T-helper 22 cell (primary cell): ENCODE measurements at regions not wholly inside any gene's neighbourhood (a gene's known extent, or its start where the extent isn't known, plus 50 kb on each side); places are given as distances from the start of the nearest gene placed in this dataset.
"Not testable (repeated sequence)": the region's sequence is repeated elsewhere in the genome, so short reads cannot be mapped to it uniquely, and the experiment has no call there.

ENCODE experiments used
- DNase-seq: peaks from one replicate; pipeline ENCODE4 v3.0.0-alpha.2; 2020; ENCODE audit warnings: low read depth

DNA sequence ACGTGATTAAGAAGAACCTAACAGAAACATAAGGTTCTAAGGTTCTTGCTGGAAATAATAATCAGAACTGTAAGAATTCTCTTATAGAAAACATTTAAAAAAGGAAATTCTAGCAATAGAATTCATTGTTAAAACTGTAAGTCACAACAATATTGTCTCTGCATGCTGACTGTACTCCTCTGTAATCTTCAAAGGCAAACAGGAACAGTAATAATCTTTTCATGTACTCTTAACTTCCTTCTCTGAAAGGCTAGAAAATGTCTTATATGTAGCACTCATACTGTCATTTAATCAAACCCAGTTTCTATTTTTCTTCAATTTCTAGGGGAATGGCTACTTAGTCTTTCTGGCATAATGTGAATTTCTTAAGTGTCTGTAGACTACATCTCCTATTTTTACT lies 103.5 kb upstream of the AGAP9 start:
- DNase-seq = not testable (repeated sequence)

DNA sequence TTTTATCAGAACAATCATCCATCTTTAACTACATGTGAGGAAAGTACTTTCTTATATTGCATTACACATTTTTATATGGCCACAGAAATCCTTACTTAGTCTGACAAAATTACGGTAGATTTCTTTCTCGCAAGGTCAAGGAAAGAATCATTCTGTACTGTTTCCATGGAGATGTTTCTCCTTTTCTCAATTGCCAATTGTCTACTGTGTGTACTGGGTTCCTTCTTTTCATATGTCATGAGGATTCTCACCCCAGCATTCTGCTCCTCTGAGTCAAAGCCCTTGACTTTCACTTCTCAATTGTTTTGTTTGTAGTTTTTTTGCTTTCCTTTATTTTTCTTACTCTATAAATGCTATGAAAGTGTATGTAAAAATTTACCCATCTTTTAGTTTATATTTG lies 99.3 kb upstream of the AGAP9 start:
- not testable (repeated sequence) for DNase-seq

DNA sequence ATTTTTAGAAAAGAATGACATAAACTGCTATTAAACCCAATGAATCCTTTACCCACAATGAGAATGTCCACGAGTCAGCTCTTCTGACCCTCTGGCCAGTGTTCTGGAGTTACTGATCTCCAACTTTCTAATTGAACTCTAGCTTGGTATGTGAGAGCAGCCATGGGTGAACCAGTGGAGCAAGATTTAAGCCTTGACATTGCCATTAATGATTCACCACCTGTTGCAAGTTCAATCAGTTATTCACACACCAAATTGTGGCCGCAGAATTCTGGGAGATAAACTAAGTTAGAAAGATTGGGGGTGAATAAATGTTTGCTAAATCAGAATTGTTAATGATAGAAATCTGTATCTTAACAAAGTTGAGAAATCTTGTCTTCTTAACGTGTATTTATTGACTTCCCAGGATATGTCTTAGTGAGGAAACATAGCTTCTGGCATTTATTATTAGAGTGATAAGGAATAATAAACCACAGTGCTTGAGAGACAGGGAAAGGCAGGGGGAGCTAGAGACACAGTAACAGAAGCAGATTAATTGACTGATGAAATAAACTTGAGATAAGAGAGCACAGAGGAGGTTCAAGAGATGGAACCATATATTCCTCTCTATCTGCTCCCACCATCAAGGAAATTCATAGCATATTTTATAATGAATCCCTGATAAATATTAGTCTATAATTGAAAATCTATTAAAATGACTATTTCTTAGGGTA lies 96.0 kb upstream of the AGAP9 start:
- DNase-seq = not testable (repeated sequence)

- not testable (repeated sequence) for DNase-seq
Observed at GRCh38 chr10:47609311-47609710, 85.9 kb upstream of the AGAP9 start.

DNA sequence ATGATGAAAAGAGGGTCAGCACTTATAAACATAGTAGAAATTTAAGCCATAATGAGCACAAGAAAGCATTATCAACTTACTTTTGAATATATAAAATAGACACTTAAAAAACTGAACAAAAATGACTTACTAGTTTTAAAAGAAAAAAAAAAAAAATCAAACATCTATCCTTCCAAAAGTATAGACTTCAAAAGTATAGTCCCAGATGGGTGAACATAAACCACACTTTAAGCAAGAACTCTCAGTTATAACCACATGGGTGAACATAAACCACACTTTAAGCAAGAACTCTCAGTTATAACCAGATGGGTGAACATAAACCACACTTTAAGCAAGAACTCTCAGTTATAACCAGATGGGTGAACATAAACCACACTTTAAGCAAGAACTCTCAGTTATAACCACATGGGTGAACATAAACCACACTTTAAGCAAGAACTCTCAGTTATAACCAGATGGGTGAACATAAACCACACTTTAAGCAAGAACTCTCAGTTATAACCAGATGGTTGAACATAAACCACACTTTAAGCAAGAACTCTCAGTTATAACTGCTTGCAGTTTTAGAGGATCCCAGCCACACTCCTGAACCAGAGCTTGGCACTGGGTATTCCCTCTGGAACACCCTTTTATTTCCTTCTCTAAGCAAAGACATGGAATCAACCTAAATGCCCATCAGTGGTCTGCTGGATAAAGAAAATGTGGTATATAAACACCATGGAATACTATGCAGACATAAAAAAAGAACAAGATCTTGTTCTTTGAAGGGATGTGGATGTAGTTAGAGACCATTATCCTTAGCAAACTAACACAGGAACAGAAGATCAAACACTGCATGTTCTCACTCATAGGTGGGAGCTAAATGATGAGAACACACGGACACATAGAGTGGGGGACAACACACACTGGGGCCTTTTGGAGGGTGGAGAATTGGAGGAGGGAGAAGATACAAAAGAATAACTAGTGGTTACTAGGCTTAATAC lies 82.6 kb upstream of the AGAP9 start:
- not testable (repeated sequence) for DNase-seq

DNA sequence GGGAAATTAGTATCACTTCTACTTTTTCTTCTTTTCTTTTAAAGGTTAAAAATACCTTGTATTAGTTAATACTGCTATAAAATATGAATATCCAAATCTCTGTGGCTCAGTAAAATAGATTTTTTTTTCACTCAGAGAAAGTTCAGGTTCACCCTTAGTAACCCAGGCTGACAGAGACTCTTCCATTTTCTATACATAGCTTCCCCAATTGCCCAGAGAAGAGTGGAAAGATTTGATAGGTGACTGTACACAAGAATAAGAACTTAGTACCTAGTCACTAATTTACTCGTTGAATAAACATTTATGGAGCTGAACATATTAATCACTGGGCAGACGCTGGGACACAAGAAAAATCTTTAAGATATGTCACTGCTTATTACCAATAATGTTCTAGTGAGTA lies 77.2 kb upstream of the AGAP9 start:
- DNase-seq = not testable (repeated sequence)

GRCh38 chr10:47600127-47600526 lies 76.7 kb upstream of the AGAP9 start:
- not testable (repeated sequence) for DNase-seq

DNA sequence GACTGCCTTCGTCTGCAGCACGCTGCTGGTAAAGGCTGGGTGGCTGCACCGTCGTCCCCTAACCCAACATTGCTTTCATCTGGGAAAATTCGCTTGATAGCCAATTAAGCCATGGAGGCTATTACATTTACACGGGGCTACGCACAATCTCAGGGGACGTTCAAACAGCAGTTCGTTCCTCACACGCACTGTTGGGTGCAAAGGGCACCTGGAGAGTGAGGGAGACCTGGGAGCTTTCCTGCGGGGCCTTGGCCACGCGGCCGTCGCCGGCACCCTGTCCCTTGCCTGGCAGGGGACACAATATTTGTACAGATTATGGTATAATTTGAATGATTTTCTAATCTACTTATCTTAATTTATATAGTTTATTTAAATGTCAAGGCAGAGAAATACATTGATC lies 76.2 kb upstream of the AGAP9 start:
- not testable (repeated sequence) for DNase-seq

DNA sequence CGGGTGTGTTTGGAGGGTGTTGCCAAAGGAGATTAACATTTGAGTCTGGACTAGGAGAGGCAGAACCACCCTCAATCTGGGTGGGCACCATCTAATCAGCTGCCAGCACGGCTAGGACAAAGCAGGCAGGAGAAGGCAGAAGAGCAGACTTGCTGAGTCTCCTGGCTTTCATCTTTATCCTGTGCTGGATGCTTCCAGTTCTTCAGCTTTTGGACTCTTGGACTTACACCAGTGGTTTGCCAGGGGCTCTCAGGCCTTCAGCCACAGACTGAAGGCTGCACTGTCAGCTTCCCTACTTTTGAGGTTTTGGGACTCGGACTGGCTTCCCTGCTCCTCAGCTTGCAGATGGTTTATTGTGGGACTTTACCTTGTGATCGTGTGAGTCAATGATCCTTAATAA lies 70.4 kb upstream of the AGAP9 start:
- DNase-seq = not testable (repeated sequence)

DNA sequence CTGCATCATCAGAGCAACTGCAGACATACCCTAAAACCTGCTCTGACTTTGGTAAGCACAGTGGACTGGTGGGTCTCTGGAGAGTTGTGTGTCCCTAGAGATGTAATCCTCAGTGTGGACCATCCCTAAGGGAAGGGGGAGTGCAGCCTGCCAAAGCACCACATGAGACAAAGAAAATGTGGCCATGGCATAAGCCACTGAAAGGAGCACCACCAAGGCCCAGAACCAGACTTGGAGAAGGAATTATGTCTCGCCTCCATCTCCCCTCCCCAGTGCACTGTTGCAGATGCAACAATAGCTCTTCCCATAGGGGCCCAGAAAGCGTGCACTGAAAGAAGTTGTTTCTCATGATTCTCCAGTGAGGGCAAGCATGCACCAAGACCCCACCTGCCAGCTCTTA lies 69.7 kb upstream of the AGAP9 start:
- DNase-seq = not testable (repeated sequence)

- DNase-seq = not testable (repeated sequence)
Observed at GRCh38 chr10:47590956-47591355, 67.5 kb upstream of the AGAP9 start.

GRCh38 chr10:47590534-47590933 lies 67.1 kb upstream of the AGAP9 start:
- DNase-seq = not testable (repeated sequence)

DNA sequence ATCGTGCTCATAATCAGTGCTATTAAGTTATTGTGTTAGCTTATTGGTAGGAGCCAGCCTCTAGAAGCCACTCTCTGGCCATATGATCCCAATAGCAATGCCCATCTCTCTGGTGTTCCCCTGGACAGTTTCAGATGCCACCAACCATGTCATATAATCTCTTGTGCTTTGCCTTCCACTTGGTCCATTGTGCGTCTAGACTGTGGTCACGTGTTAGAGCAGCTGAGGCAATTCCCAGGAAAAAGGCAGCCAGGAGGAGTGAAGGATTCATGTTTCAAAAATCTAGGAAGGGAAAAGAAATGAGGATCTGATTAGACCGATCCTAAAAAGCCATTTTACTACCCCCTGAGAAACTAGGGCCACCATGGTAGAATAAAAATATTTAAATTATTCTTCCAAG lies 58.6 kb upstream of the AGAP9 start:
- DNase-seq = not testable (repeated sequence)

DNA sequence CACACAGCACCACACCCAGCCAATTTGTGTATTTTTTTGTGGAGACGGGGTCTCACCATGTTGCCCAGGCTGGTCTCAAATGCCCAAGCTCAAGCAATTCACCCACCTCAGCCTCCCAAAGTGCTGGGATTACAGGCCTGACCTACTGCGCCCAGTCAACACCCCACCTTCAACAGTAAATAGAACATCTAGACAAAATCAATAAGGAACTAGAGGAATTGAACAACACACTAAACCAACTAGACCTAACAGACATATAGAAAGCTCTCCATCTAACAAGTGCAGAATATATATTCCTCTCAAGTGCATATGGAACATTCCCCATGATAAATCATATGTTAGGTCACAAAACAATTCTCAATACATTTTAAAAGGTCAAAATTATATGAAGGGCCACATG lies 56.6 kb upstream of the AGAP9 start:
- not testable (repeated sequence) for DNase-seq

DNA sequence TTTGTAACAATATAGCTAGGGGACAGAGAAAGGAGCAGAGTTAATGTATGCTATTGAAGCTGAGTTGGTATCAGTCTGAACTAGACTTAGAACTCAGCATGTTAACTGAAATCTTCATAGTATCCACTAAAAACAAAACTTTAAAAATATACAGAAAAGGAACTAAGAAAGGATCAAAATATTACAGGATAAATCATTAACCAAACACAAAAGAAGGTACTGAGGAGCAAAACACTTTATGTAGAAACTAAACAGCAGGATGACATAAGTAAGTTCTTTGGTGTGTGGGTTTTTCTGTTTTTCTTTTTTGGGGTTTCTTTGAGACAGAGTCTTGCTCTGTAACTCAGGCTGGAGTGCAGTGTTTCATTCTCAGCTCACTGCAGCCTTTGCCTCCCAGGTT lies 55.1 kb upstream of the AGAP9 start:
- DNase-seq = not testable (repeated sequence)
